ENCODE measurements at regions not wholly inside any gene's neighbourhood (a gene's known extent, or its start where the extent isn't known, plus 50 kb on each side); places are given as distances from the start of the nearest gene placed in this dataset.

DNA sequence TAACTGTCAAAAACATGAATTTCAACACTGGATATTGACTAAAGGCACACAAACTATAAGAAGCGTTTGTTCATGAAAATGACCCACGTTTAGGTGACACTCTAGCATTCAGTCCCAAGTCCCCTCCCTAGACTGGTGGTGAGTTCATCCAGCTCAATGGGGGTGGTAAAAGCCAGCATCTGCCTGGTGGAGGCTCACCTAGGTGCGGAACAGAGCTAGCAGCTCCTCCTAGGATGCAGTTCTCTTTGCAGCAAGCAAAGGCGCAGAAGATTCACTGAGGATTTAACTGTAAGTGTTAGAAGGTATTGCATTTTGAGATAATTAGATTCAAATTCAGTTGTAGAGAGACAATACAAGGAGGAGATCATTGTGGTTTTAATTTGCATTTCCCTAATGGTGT, 87.6 kb downstream of the VSTM2A start:
- no peak for DNase-seq (ENCODE audit: low spot score)

DNA sequence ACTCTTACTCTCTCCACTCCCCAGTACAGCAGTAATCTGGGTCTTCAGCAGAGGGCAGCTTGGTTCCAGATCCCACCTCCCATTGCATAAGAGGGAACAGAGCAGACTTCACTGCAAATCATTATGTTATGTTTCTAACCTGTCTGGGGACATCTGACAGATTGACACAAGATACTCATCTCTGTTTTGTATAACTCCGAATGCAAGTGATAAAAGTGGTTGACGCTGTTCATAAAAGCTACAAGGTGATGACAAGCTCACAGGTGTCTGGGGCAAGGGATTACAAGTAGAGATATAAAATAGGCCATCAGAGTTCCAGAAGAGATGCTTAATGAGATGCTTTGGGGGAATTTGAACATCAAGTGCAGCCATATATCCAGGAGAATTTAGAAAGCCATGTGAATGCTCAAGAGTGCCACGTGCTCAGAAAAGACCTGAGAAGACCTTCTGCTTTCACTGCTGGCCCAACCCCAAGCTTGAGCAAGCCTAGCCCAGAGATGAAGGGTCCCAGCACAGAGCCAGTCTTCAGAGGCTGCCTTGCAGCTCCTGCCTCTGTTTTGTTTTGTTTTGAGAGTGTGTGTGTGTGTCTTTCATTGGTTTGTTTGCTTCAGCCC, 80.6 kb downstream of the VSTM2A start:
- DNase-seq (ENCODE audit: low spot score) = no peak
